NCI-H446 (cell line): ENCODE measurements at regions not wholly inside any gene's neighbourhood (a gene's known extent, or its start where the extent isn't known, plus 50 kb on each side); places are given as distances from the start of the nearest gene placed in this dataset.
A peak's percentile ranks its signal among the peaks of the same experiment; 100 is the strongest.
"Not testable (repeated sequence)": the region's sequence is repeated elsewhere in the genome, so short reads cannot be mapped to it uniquely, and the experiment has no call there.

Experiments
- DNase-seq, 2 experiments: peaks; one replicate each; lab custom pipeline; 2025; lab: John Stamatoyannopoulos, UW

- DNase-seq = no peak
These were observed 1242.4 kb upstream of the ACVR2A start for GRCh38 chr2:146602383-146602782.

DNA sequence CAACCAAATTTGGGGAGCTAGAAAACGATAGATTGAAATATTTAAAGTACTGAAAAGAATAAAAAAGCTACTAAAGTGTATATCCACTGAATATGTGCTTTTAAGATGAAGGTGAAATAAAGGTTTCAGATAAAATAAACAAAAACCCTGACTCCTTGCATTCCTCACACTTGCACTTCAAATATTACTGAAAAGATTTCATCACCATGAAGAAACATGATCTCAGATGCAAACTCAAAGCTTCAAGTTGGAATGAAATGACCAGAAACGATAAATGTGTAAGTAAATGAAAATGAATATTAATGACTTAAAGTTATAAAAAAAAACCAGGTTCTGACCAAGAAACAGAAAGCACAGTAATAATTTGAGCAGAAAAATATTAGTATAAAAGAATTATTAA is 1246.0 kb upstream of the ACVR2A start:
- DNase-seq = no peak

- DNase-seq = no peak
These were observed 1247.5 kb upstream of the ACVR2A start for GRCh38 chr2:146597291-146597690.

- DNase-seq = no peak
These were observed 1252.9 kb upstream of the ACVR2A start for GRCh38 chr2:146591908-146592307.

DNA sequence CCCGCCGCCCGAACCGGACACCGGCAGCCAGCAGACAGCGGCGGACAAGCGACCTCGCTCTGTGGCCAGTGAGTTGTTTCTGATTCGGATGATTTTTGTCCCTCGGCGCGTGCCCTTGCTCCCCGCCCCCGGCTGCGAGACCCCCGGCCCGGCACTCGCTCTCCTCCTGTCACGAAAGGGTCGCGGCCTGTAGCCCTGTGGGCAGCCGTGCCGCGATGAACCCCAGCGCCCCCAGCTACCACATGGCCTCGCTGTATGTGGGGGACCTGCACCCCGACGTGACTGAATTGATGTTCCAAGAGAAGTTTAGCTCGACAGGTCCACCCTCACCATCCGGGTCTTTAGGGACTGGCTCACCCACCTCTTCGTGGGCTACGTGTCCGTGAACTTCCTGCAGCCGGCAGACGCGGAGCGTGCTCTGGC is 1257.5 kb upstream of the ACVR2A start:
- DNase-seq = no peak

DNA sequence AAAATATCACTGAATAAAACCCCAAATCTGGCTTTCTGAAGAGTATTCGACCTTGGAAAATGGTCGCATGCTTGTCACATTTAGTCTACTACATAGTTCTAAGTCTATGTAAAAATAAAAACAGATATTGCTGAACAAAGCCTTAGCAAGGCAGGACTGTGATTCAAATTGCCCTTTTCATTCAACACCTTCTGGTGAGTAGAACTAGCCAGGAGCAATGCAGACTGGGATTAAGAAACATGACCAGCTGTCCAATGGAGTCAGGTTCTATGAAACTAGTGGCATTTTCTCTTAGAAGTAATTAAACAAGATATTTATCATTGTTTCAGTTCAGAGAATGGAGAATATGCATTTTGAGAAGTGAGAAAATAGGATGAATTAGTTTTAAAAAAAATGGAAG is 1260.5 kb upstream of the ACVR2A start:
- DNase-seq = no peak

GRCh38 chr2:146579147-146579930 is 1265.5 kb upstream of the ACVR2A start:
- DNase-seq = peak in 1 of 2 experiments; percentile 36

GRCh38 chr2:146576339-146577111 is 1268.3 kb upstream of the ACVR2A start:
- peak in 1 of 2 experiments; percentile 57 for DNase-seq

DNA sequence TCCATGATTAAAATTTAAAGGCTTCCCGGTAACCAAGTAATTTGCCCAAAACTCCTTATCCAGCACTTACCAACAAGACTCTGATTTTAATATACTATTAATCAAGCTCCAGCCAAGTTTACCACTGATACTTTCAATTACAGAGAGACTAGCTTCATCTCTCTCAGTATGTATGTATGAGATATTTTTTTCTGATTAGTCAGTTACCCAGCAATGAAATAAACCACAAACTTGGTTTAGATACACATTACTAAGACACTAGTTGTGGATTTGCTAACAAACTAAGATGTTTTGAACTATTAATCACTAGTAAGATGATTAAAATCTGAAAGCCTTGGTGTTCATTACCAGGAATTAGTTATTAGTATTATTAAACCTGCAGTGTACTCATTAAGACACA is 1272.2 kb upstream of the ACVR2A start:
- no peak for DNase-seq

DNA sequence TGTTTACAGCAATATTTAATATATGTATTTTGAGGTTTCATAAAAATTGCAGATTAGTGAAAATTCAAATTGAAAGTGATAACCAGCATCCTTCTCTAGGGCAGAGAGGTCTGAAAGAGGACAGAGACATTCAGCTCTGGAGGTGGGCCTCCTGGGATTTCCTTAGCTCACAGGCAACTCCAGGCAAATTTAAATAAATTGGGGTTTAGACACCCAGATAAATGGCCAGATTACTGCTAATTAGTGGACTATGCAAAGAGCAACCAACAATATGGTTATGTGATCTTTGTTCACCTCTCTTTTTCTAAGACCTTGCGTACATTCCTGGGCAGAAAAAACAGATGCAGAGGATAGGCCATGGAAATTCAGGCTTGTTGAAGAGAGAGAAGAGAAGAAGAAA is 1282.8 kb upstream of the ACVR2A start:
- no peak for DNase-seq

GRCh38 chr2:146547236-146547635 is 1297.6 kb upstream of the ACVR2A start:
- no peak for DNase-seq

DNA sequence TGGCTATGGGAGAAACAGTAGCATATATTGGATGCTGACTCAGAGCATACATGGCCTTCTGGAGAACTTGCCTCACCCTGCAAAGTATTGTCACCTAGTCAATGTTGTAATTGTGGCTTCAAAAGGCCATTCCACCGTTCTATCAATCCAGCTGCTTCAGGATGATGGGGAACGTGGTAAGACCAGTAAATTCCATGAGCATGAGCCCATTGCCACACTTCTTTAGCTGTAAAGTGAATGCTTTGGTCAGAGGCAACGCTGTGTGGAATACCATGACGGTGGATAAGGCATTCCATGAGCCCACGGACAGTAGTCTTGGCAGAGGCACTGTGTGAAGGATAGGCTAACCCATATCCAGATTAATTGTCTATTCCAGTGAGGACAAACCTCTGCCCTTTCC is 1300.1 kb upstream of the ACVR2A start:
- DNase-seq = no peak

GRCh38 chr2:146541896-146542295 is 1302.9 kb upstream of the ACVR2A start:
- no peak for DNase-seq

DNA sequence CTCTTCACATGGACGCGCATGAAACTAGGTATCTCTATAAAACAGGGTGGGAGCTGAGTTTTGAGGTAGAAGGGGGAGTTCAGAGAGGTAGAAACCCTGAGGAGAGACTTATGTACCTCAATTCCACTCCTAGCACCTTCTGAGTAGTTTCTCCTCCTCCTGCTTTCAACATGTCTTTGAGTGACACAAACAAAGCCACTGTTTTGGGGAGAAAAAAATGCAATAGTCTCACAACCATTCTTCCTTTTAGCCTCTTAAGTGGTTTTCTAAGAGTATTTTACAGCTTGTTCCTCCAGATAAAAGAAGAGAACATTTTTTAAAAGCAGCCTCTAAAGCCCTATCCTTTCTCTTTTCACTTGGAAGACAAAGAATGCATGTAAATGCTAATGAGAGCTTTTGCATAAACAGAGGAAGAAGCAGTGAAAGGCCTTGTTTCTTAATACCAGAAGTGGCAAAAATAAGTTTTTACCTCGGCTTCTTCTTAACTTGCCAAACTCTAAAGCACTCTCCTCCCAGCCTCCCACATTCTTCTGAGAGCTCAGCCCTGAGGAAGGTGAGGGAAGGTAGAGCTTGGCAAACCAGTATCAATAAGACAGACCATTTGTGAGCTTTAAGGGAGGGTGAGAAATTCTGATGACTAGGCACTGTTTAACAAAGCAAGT is 1304.4 kb upstream of the ACVR2A start:
- DNase-seq = no peak

DNA sequence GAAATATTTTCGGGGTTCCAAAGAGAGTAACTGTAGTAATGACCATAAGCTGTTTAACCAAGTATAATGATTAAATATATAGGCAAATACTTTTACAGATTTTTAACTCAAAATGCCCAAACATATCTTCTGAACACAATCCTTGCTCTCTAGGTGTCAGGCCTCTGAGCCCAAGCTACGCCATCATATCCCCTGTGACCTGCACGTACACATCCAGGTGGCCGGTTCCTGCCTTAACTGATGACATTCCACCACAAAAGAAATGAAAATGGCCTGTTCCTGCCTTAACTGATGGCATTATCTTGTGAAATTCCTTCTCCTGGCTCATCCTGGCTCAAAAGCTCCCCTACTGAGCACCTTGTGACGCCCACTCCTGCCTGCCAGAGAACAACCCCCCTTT is 1305.1 kb upstream of the ACVR2A start:
- DNase-seq = not testable (repeated sequence)

DNA sequence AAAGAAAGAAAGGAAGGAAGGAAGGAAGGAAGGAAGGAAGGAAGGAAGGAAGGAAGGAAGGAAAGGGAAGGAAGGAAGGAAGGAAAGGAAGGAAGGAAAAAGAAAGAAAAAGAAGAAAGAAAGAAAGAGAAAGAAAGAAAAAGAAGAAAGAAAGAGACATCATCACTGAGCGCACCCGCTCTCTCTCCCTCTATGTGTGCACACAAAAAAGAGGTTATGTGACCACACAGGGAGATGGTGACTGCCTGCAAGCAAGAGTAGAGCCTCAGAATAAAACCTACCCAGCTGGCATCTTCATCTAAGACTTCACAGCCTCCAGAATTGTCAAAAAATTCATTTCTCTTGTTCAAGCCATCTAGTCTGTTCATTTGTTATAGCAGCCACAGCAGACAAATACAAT is 1307.4 kb upstream of the ACVR2A start:
- DNase-seq = no peak

DNA sequence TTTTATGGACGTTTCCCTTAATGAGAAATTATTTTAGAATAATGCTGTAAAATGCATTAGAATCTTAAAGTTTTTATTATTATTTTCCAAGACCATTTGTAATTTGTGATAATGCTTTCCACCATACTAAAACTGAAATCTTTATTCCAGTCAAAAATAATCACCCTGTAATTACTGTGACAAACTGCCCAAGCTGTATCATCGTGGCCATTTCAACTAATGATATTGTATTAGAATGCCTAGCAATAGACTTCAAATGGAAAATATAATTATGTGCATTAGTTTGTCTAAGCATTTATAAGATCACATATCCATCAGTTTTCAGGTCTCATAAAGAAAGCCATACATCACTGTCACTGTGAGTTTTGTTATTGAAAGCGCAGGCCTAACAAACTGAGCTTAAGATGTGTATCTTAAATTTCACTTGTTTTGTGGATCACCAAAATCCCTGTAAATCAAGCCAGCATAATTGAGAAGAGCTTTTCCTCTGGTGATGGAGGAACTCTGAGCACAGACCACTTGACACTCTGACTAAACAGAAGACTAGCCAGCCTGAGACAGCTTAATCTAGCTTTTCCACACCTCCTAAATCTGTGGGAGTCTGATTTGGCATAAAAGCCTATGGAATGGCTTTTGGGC is 1312.2 kb upstream of the ACVR2A start:
- no peak for DNase-seq

DNA sequence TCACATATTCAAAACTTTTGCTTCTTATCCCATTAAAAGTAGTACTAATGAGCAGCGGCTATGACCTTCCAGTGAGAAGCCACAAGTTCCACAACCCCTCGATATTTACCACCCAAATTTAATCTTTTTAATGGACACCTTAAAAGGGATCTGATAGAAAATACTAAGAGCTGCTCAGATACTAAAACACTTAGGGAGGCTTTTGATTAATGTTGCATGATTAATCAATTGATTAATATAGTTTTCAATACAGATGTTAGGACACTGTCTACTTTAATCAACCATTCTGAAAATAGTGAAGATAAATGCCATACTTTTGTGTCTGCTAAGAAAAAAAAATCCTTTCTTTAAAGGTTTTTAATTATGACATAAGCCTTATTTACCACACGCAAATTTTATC is 1312.8 kb upstream of the ACVR2A start:
- no peak for DNase-seq

DNA sequence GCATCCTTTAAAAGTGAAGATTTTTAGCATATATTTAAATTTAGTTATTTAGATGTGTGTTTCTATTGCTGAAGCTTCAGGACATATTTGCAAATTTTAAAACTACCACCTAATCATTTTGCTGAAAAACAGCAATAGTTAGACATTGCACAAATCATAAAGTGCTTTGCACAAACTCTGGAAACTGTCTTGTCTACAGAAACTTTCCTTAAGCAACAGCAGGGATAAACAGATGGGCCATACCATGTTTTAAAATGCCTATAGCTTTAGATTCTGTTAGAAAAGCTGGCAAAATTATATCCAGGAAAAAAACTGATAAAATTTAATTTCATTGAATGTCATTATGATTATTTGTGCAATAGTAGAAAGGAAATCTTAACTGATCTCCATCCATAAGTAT is 1313.9 kb upstream of the ACVR2A start:
- no peak for DNase-seq

GRCh38 chr2:146527166-146527565 is 1317.7 kb upstream of the ACVR2A start:
- no peak for DNase-seq

DNA sequence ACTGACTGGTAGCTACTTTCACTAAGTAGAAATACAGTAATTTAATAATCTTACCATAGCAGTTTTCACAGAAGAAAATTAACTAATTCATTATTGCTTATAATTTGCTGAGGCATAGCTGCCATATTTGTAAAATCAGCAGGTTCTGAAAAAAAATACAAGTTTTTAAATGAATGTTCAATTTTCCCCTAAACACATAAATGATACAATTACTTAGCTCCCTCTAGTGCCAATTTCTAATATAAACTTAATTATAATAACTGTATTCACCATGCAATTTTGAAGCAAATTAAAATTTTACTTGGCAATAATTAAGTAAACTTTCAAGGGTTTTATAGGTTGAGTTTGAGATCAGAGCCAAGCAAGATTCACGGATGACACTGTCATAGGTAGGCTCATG is 1321.6 kb upstream of the ACVR2A start:
- peak in 1 of 2 experiments; percentile 57 for DNase-seq

DNA sequence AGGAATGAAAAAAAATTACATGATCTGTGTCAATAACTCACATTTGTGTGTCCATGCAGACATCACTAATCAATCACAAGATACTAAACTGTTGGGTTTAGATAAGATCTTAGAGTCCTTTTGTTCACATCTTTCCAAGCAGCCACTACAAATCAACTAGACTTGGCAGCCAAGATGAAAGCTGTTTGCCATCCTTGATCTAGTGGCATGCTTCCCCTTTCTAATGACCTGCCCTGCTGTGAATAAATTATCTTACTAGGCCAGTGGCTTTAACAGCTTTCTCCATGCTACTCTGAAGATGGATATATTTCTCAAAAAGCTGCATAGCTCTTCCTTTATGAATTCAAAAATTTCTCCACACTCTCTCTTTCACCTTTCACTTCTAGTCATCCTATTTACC is 1338.0 kb upstream of the ACVR2A start:
- peak; percentile 3 to 8 for DNase-seq
